Calu3 (cell line): ENCODE measurements at regions not wholly inside any gene's neighbourhood (a gene's known extent, or its start where the extent isn't known, plus 50 kb on each side); places are given as distances from the start of the nearest gene placed in this dataset.

ENCODE experiments used
- BruUV-seq: library from RNA; stranded (reverse); fragments of 400-500 nt; replicated peaks from 2 replicates; lab custom pipeline; 2021; lab: Mats Ljungman, UMichigan
- CTCF ChIA-PET: fragments of 300-600 bp; sonication (Branson Sonifier 250); formaldehyde crosslinking; loops from one replicate; lab custom pipeline; 2022; ENCODE audit warnings: antibody characterized with exemption; lab: Charles Lee
- DNase-seq: peaks from one replicate; pipeline ENCODE4 v3.0.0; 2022
- H3K27ac Mint-ChIP-seq: one replicate; pipeline ENCODE4 v1.8.0; 2022; ENCODE audit warnings: mixed read lengths; ENCODE audit not compliant: unreplicated experiment
- H3K27me3 Mint-ChIP-seq: one replicate; pipeline ENCODE4 v1.8.0; 2022; ENCODE audit warnings: mixed read lengths; ENCODE audit not compliant: unreplicated experiment
- H3K36me3 Mint-ChIP-seq: one replicate; pipeline ENCODE4 v1.8.0; 2022; ENCODE audit warnings: mild to moderate bottlenecking, moderate library complexity, mixed read lengths; ENCODE audit not compliant: insufficient read depth, unreplicated experiment
- H3K4me1 Mint-ChIP-seq: one replicate; pipeline ENCODE4 v1.8.0; 2022; ENCODE audit warnings: mild to moderate bottlenecking, low read depth, mixed read lengths; ENCODE audit not compliant: unreplicated experiment
- H3K4me3 Mint-ChIP-seq: one replicate; pipeline ENCODE4 v1.8.0; 2022; ENCODE audit warnings: mild to moderate bottlenecking, low read depth, moderate library complexity, mixed read lengths; ENCODE audit not compliant: unreplicated experiment
- H3K9me3 Mint-ChIP-seq: one replicate; pipeline ENCODE4 v1.8.0; 2022; ENCODE audit warnings: low read depth, mixed read lengths; ENCODE audit not compliant: unreplicated experiment
- intact Hi-C: fragments of 100-400 bp; cut with micrococcal nuclease; formaldehyde crosslinking; loops from one replicate; pipeline ENCODE4 v1.10.0; 2022; ENCODE audit not compliant: unreplicated experiment
- TF ChIP-seq, protein P1 (sequence below): fragments of 200-600 bp; IDR thresholded peaks from one replicate; pipeline ENCODE4 v1.8.0; 2022; ENCODE audit warnings: antibody characterized with exemption; ENCODE audit not compliant: unreplicated experiment

GRCh38 chr4:23733476-23733875 is 156.4 kb downstream of the PPARGC1A start:
- no peaks in the 10 kb centered on the region for H3K9me3 Mint-ChIP-seq
- no peak overlapping the region for H3K4me3 Mint-ChIP-seq
- CTCF ChIA-PET = no interaction called here
- peaks cover 39% of the 10 kb centered on the region for H3K4me1 Mint-ChIP-seq
- H3K36me3 Mint-ChIP-seq = no peaks in the 10 kb centered on the region
- TF ChIP-seq, protein P1, sequence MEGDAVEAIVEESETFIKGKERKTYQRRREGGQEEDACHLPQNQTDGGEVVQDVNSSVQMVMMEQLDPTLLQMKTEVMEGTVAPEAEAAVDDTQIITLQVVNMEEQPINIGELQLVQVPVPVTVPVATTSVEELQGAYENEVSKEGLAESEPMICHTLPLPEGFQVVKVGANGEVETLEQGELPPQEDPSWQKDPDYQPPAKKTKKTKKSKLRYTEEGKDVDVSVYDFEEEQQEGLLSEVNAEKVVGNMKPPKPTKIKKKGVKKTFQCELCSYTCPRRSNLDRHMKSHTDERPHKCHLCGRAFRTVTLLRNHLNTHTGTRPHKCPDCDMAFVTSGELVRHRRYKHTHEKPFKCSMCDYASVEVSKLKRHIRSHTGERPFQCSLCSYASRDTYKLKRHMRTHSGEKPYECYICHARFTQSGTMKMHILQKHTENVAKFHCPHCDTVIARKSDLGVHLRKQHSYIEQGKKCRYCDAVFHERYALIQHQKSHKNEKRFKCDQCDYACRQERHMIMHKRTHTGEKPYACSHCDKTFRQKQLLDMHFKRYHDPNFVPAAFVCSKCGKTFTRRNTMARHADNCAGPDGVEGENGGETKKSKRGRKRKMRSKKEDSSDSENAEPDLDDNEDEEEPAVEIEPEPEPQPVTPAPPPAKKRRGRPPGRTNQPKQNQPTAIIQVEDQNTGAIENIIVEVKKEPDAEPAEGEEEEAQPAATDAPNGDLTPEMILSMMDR = no peak
- no TSS peak for BruUV-seq
- intact Hi-C loops = no loop called here
- H3K27ac Mint-ChIP-seq = no peak overlapping the region
- no peaks in the 10 kb centered on the region for H3K27me3 Mint-ChIP-seq
- no peak for DNase-seq

GRCh38 chr4:23730998-23731397 is 158.8 kb downstream of the PPARGC1A start:
- CTCF ChIA-PET = no interaction called here
- Mint-ChIP-seq H3K27ac (no peak overlapping the region), H3K4me1 (peaks cover 26% of the 10 kb centered on the region), H3K9me3 (no peaks in the 10 kb centered on the region), H3K27me3 (no peaks in the 10 kb centered on the region), H3K36me3 (no peaks in the 10 kb centered on the region), H3K4me3 (no peak overlapping the region)
- TF ChIP-seq, protein P1 = no peak
- BruUV-seq = no TSS peak
- intact Hi-C loops = no loop called here
- DNase-seq = no peak

GRCh38 chr4:23728971-23729370 is 160.9 kb downstream of the PPARGC1A start:
- Mint-ChIP-seq H3K4me3 (no peak overlapping the region), H3K27ac (no peak overlapping the region), H3K36me3 (no peaks in the 10 kb centered on the region), H3K4me1 (peaks cover 15% of the 10 kb centered on the region), H3K9me3 (no peaks in the 10 kb centered on the region), H3K27me3 (no peaks in the 10 kb centered on the region)
- no peak for DNase-seq
- TF ChIP-seq, protein P1 = no peak
- intact Hi-C loops = no loop called here
- no TSS peak for BruUV-seq
- CTCF ChIA-PET = no interaction called here

GRCh38 chr4:23728393-23728792 is 161.5 kb downstream of the PPARGC1A start:
- Mint-ChIP-seq H3K4me3 (no peak overlapping the region), H3K9me3 (no peaks in the 10 kb centered on the region), H3K27me3 (no peaks in the 10 kb centered on the region), H3K36me3 (no peaks in the 10 kb centered on the region), H3K27ac (no peak overlapping the region), H3K4me1 (peaks cover 9% of the 10 kb centered on the region)
- intact Hi-C loops = no loop called here
- TF ChIP-seq, protein P1 = no peak
- CTCF ChIA-PET = no interaction called here
- no peak for DNase-seq
- BruUV-seq = no TSS peak
